A549 (cell line): ENCODE measurements at regions not wholly inside any gene's neighbourhood (a gene's known extent, or its start where the extent isn't known, plus 50 kb on each side); places are given as distances from the start of the nearest gene placed in this dataset.

Experiments
- ATAC-seq, 2 experiments: fragments of 200-7000 bp in 1 of 2; fragments of >200 bp in 1 of 2; cut with Nextera tagmentation in 1 of 2; cut with Tn5 transposase in 1 of 2; 3 replicates each; pipeline versions ENCODE4 v1.8.0 to v1.9.1; 2018 to 2020; ENCODE audit warnings: mild to moderate bottlenecking in 1 of 2, moderate library complexity in 1 of 2
- CTCF ChIA-PET: fragments of 300-600 bp; sonication (Branson Sonifier 250); formaldehyde crosslinking; extraction: SDS; loops from one replicate; lab custom pipeline; 2021; ENCODE audit warnings: antibody characterized with exemption, inconsistent platforms; lab: Yijun Ruan, JAX
- POLR2A ChIA-PET: fragments of 350-600 bp; formaldehyde crosslinking; extraction: SDS; loops from one replicate; lab custom pipeline; 2021; ENCODE audit warnings: antibody characterized with exemption, inconsistent platforms; lab: Yijun Ruan, JAX
- DNase-seq, 2 experiments: peaks; one replicate each; pipeline versions ENCODE4 v3.0.0 to v3.0.0-alpha.2; 2011 to 2016; ENCODE audit warnings: low read depth in 1 of 2, low spot score in 1 of 2
- FAIRE-seq: peaks from 2 replicates; lab custom pipeline; 2011; peaks lifted over from hg19 to GRCh38; lab: Jason Lieb, UNC
- H3K27ac ChIP-seq, 2 experiments: fragments of >200 bp; sonication (Bioruptor Twin); formaldehyde crosslinking; 3 replicates each; pipeline ENCODE4 v1.5.1; 2016 to 2017
- H3K4me1 ChIP-seq: fragments of >200 bp; sonication (Bioruptor Twin); formaldehyde crosslinking; 3 replicates; pipeline ENCODE4 v1.6.1; 2016
- H3K4me2 ChIP-seq: fragments of >200 bp; sonication (Bioruptor Twin); formaldehyde crosslinking; 3 replicates; pipeline ENCODE4 v1.6.1; 2016
- H3K4me3 ChIP-seq: fragments of >200 bp; sonication (Bioruptor Twin); formaldehyde crosslinking; 3 replicates; pipeline ENCODE4 v1.5.1; 2016
- H3K9me3 ChIP-seq: fragments of >200 bp; sonication (Bioruptor Twin); formaldehyde crosslinking; 3 replicates; pipeline ENCODE4 v1.6.1; 2016
- BCL3 ChIP-seq: fragments of >200 bp; sonication (Bioruptor Twin); formaldehyde crosslinking; IDR thresholded peaks from 3 replicates; pipeline ENCODE4 v1.6.1; 2016
- BHLHE40 ChIP-seq: IDR thresholded peaks from 2 replicates; pipeline ENCODE4 v1.6.1; 2012; ENCODE audit warnings: low read depth, low read length, inconsistent platforms
- CBX2 ChIP-seq: fragments of 200-600 bp; sonication (generic); IDR thresholded peaks from 2 replicates; pipeline ENCODE4 v1.6.1; 2016; ENCODE audit warnings: low read depth, mild to moderate bottlenecking, borderline replicate concordance
- CBX8 ChIP-seq: fragments of 200-600 bp; sonication (generic); IDR thresholded peaks from 2 replicates; pipeline ENCODE4 v1.6.1; 2016
- CHD2 ChIP-seq: fragments of 150-350 bp; IDR thresholded peaks from 2 replicates; pipeline ENCODE4 v1.6.1; 2014; ENCODE audit warnings: low read length; ENCODE audit not compliant: partially characterized antibody
- EHF ChIP-seq: fragments of 250-450 bp; sonication (Bioruptor Pico); IDR thresholded peaks from 2 replicates; pipeline ENCODE4 v1.5.0; 2020; ENCODE audit warnings: mild to moderate bottlenecking
- EHMT2 ChIP-seq: fragments of 200-600 bp; sonication (generic); IDR thresholded peaks from 2 replicates; pipeline ENCODE4 v1.6.1; 2016; ENCODE audit warnings: antibody characterized with exemption, low read depth, mild to moderate bottlenecking, moderate library complexity
- ELK1 ChIP-seq: fragments of 150-350 bp; IDR thresholded peaks from 2 replicates; pipeline ENCODE4 v1.6.1; 2014; ENCODE audit warnings: low read depth, mild to moderate bottlenecking, low read length
- EP300 ChIP-seq, 2 experiments: fragments of >200 bp; sonication (Bioruptor Twin); formaldehyde crosslinking; IDR thresholded peaks; 2 replicates in 1 of 2; 3 replicates in 1 of 2; pipeline ENCODE4 v1.6.1; 2016 to 2017
- FOXS1 ChIP-seq: fragments of 250-450 bp; sonication (Bioruptor Pico); IDR thresholded peaks from 2 replicates; pipeline ENCODE4 v1.5.0; 2020; ENCODE audit warnings: mild to moderate bottlenecking, moderate library complexity
- HMGXB4 ChIP-seq: fragments of 250-450 bp; sonication (Bioruptor Pico); IDR thresholded peaks from 2 replicates; pipeline ENCODE4 v1.5.0; 2021; ENCODE audit warnings: mild to moderate bottlenecking, moderate library complexity, borderline replicate concordance
- HOXA7 ChIP-seq: fragments of 250-450 bp; sonication (Bioruptor Pico); IDR thresholded peaks from 2 replicates; pipeline ENCODE4 v1.5.0; 2020; ENCODE audit warnings: mild to moderate bottlenecking, moderate library complexity
- HOXB13 ChIP-seq: fragments of 250-450 bp; sonication (Bioruptor Pico); IDR thresholded peaks from 2 replicates; pipeline ENCODE4 v1.5.0; 2020; ENCODE audit warnings: low read depth, mild to moderate bottlenecking, moderate library complexity
- HOXB5 ChIP-seq: fragments of 250-450 bp; sonication (Bioruptor Pico); IDR thresholded peaks from 2 replicates; pipeline ENCODE4 v1.5.0; 2020; ENCODE audit warnings: mild to moderate bottlenecking, moderate library complexity
- JUN ChIP-seq, 2 experiments: fragments of >200 bp; sonication (Bioruptor Twin); formaldehyde crosslinking; IDR thresholded peaks; 2 replicates in 1 of 2; 3 replicates in 1 of 2; pipeline ENCODE4 v1.6.1; 2016 to 2017
- KDM1A ChIP-seq: fragments of 200-600 bp; sonication (generic); IDR thresholded peaks from 2 replicates; pipeline ENCODE4 v1.6.1; 2016; ENCODE audit warnings: low read depth, mild to moderate bottlenecking
- KDM5A ChIP-seq: fragments of 200-600 bp; sonication (generic); IDR thresholded peaks from 2 replicates; pipeline ENCODE4 v1.6.1; 2016; ENCODE audit warnings: antibody characterized with exemption, mild to moderate bottlenecking
- MAFK ChIP-seq: fragments of 450-650 bp; IDR thresholded peaks from 2 replicates; pipeline ENCODE4 v1.6.1; 2014; ENCODE audit not compliant: partially characterized antibody
- NFE2L2 ChIP-seq: fragments of 150-350 bp; conservative IDR thresholded peaks from 2 replicates; pipeline ENCODE4 v1.6.1; 2014; ENCODE audit warnings: low read length
- POLR2AphosphoS2 ChIP-seq: conservative IDR thresholded peaks from 2 replicates; pipeline ENCODE4 v1.6.1; 2012; ENCODE audit warnings: low read length, improper control_type of control experiment, inconsistent platforms
- RAD21 ChIP-seq, 2 experiments: fragments of >200 bp in 1 of 2; sonication (Bioruptor Twin) in 1 of 2; formaldehyde crosslinking in 1 of 2; IDR thresholded peaks in 1 of 2; conservative IDR thresholded peaks in 1 of 2; 2 replicates in 1 of 2; 3 replicates in 1 of 2; pipeline ENCODE4 v1.6.1; 2012 to 2018; ENCODE audit warnings: inconsistent platforms in 1 of 2
- RARB ChIP-seq: fragments of 250-450 bp; sonication (Bioruptor Pico); IDR thresholded peaks from 2 replicates; pipeline ENCODE4 v1.8.0; 2021; ENCODE audit warnings: mild to moderate bottlenecking, moderate library complexity
- RNF2 ChIP-seq: fragments of 200-600 bp; sonication (generic); IDR thresholded peaks from 2 replicates; pipeline ENCODE4 v1.6.1; 2016; ENCODE audit warnings: low read depth, mild to moderate bottlenecking, antibody characterized with exemption, moderate library complexity, borderline replicate concordance
- SREBF2 ChIP-seq: fragments of 450-650 bp; IDR thresholded peaks from 2 replicates; pipeline ENCODE4 v1.6.1; 2014; ENCODE audit warnings: mild to moderate bottlenecking, moderate library complexity
- TFCP2L1 ChIP-seq: fragments of 250-450 bp; sonication (Bioruptor Pico); IDR thresholded peaks from 2 replicates; pipeline ENCODE4 v1.5.0; 2021; ENCODE audit warnings: mild to moderate bottlenecking
- TP53 ChIP-seq: fragments of 250-450 bp; sonication (Bioruptor Pico); IDR thresholded peaks from 2 replicates; pipeline ENCODE4 v1.5.0; 2021; ENCODE audit warnings: mild to moderate bottlenecking, moderate library complexity
- USF2 ChIP-seq: fragments of 450-650 bp; IDR thresholded peaks from 2 replicates; pipeline ENCODE4 v1.6.1; 2014; ENCODE audit warnings: antibody characterized with exemption
- ZFP36 ChIP-seq: fragments of 450-650 bp; IDR thresholded peaks from 2 replicates; pipeline ENCODE4 v1.6.1; 2014; ENCODE audit warnings: borderline replicate concordance; ENCODE audit not compliant: partially characterized antibody
- WGBS: methylation state at CpG from one replicate; pipeline ENCODE4 v1.1.6; 2017; ENCODE audit errors: missing lambda C conversion rate; 5-methylcytosine and 5-hydroxymethylcytosine counted together

- FAIRE-seq = no peak
- no peak for DNase-seq
- TF ChIP-seq RNF2 (no peak), CBX2 (no peak), BCL3 (no peak), NFE2L2 (no peak), HOXB13 (CRISPR knock-in tag) (no peak), POLR2AphosphoS2 (no peak), SREBF2 (no peak), EHF (CRISPR knock-in tag) (no peak), ELK1 (no peak), MAFK (no peak), JUN (IDR thresholded peaks at IDR 0.05) (no peak), BHLHE40 (no peak), USF2 (no peak), HOXB5 (CRISPR knock-in tag) (no peak), CHD2 (no peak), HOXA7 (CRISPR knock-in tag) (no peak), RARB (CRISPR knock-in tag) (no peak), ZFP36 (no peak), FOXS1 (CRISPR knock-in tag) (no peak), KDM1A (no peak)
- Histone ChIP-seq H3K9me3 (no peaks in the 10 kb centered on the region), H3K4me1 (no peaks in the 10 kb centered on the region), H3K27ac (no peak overlapping the region), H3K4me3 (no peak overlapping the region), H3K4me2 (no peak overlapping the region)
- ChIA-PET POLR2A (no interaction called here), CTCF (no interaction called here)
- ATAC-seq = no peak
- 7% methylated on average over 3 of the region's 3 CpGs for WGBS
These were observed 713.4 kb upstream of the ACO1 start for GRCh38 chr9:31671011-31671410.

- H3K9me3 ChIP-seq = no peaks in the 10 kb centered on the region
- POLR2A ChIA-PET = no interaction called here
- FAIRE-seq (no peak), DNase-seq (no peak), ATAC-seq (no peak)
- TF ChIP-seq ELK1 (no peak), RAD21 (conservative IDR thresholded peaks at IDR 0.05 in 1 of 2, IDR thresholded peaks at IDR 0.05 in 1 of 2) (no peak), KDM5A (no peak), TP53 (no peak), JUN (IDR thresholded peaks at IDR 0.05) (no peak), EHMT2 (no peak), HOXB5 (CRISPR knock-in tag) (no peak), CBX2 (no peak), HMGXB4 (CRISPR knock-in tag) (no peak), ZFP36 (no peak), POLR2AphosphoS2 (no peak), CBX8 (no peak), TFCP2L1 (no peak), EP300 (IDR thresholded peaks at IDR 0.05) (no peak)
- no peak overlapping the region for H3K27ac ChIP-seq
- H3K4me3 ChIP-seq = no peak overlapping the region
- CTCF ChIA-PET = no interaction called here
- H3K4me1 ChIP-seq = no peaks in the 10 kb centered on the region
- no peak overlapping the region for H3K4me2 ChIP-seq
- 14% methylated on average over 1 of the region's 1 CpG for WGBS
These were observed 710.2 kb upstream of the ACO1 start for GRCh38 chr9:31674264-31674663.
